Psoas muscle (tissue), 7 donors: ENCODE measurements at regions not wholly inside any gene's neighbourhood (a gene's known extent, or its start where the extent isn't known, plus 50 kb on each side); places are given as distances from the start of the nearest gene placed in this dataset.

Source experiments
- ATAC-seq, 4 donors: fragments of 200-7000 bp; cut with Tn5 transposase; one replicate each; pipeline ENCODE4 v1.9.1; 2020; ENCODE audit warnings: moderate library complexity in 3 of 4, mild to moderate bottlenecking in 2 of 4
- DNase-seq, 2 donors: peaks; one replicate each; pipeline ENCODE4 v3.0.0-alpha.2; 2020
- H3K27ac ChIP-seq: fragments of 200-600 bp; one replicate; pipeline ENCODE4 v1.8.0; 2022
- H3K27me3 ChIP-seq, 3 donors: fragments of 200-600 bp in 1 of 3; one replicate each; pipeline versions ENCODE4 v1.6.1 to v1.8.0; 2013 to 2022; ENCODE audit warnings: low read length in 2 of 3, mild to moderate bottlenecking in 2 of 3, moderate library complexity in 1 of 3; ENCODE audit not compliant: insufficient read depth in 3 of 3
- H3K36me3 ChIP-seq, 2 donors: fragments of 200-600 bp in 1 of 2; one replicate each; pipeline versions ENCODE4 v1.6.1 to v1.8.0; 2013 to 2022; ENCODE audit warnings: low read depth in 1 of 2, mild to moderate bottlenecking in 1 of 2, moderate library complexity in 1 of 2; ENCODE audit not compliant: insufficient read depth in 1 of 2
- H3K4me1 ChIP-seq: fragments of 200-600 bp; one replicate; pipeline ENCODE4 v1.8.0; 2022
- H3K4me3 ChIP-seq: fragments of 200-600 bp; one replicate; pipeline ENCODE4 v1.8.0; 2022; ENCODE audit warnings: mild to moderate bottlenecking
- H3K9me3 ChIP-seq: fragments of 200-600 bp; one replicate; pipeline ENCODE4 v1.8.0; 2022
- CTCF ChIP-seq: fragments of 200-600 bp; IDR thresholded peaks from one replicate; pipeline ENCODE4 v1.8.0; 2022; ENCODE audit warnings: antibody characterized with exemption
- WGBS, 3 donors: extraction: QIAGEN DNeasy Blood & Tissue Kit; methylation state at CpG; one replicate each; pipeline versions ENCODE4 v1.1.6 to v1.1.7; 2013; 5-methylcytosine and 5-hydroxymethylcytosine counted together
- intact Hi-C, 2 donors: fragments of 100-400 bp; cut with DNase I; formaldehyde crosslinking; loops; one replicate each; pipeline versions ENCODE4 v1.11.0 to v1.14.2; 2022
- donor health status: healthy with polysubstance abuse.
- donor health status: DM: no; HTN: no; CAD: no; lungs with moderate emphysema.
- donor health status: Bipolar disorder and iron deficiency.
- donor health status: healthy.
- donor health status: DM: yes; HTN: yes; CAD: no.
- donor health status: DM: no; HTN: no; CAD: no.
- donor health status: DM: yes; HTN: yes; CAD: no.

- Histone ChIP-seq H3K9me3 (no peaks in the 10 kb centered on the region), H3K27me3 (no peaks in the 10 kb centered on the region), H3K4me3 (no peak overlapping the region), H3K36me3 (no peaks in the 10 kb centered on the region), H3K27ac (no peak overlapping the region), H3K4me1 (no peaks in the 10 kb centered on the region)
- no peak for DNase-seq
- ATAC-seq: no peak
- intact Hi-C loops: no loop called here
- TF ChIP-seq CTCF: no peak
- 83 to 93% (median 85%) methylated on average over 2 of the region's 2 CpGs for WGBS, 3 donors
Observed at GRCh38 chr4:64581422-64581821, 172.2 kb upstream of the TECRL start.

DNA sequence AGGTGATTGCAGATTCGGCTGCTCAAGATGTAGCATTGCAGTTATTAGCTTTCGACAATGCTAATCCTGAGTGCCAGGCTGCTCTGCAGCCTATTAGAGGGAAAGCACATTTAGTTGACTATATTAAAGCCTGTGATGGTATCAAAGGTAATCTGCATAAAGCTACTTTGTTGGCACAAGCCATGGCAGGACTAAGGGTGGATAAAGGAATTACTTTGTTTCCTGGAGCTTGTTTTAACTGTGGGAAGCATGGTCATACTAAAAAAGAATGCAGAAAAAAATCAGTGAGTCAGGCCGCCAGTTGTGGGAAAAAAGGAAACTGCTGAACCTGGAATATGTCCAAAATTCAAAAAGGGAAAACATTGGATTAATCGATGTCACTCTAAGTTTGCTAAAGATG lies 154.9 kb upstream of the TECRL start:
- WGBS, 3 donors: 15 to 26% (median 21%) methylated on average over 4 of the region's 4 CpGs
- no peaks in the 10 kb centered on the region for H3K9me3 ChIP-seq
- no peak for DNase-seq

DNA sequence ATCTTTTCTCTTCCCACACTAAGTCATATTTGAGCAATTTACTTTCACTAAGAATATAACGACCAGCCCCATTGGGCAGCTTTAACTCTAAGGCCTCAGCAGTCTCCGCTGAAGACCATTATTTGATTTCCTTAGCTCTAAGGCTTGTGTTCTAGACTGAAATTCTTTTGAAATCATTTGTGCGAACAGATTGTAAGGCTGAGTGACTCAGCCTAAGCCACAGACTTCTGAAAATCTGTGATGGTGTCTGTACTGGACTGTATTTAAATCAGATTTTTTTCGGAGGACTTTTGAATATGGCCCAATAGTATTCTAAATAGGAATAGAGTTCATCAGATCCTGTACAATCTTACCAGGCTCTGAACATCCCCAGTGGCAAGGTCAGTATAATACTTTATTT lies 150.3 kb upstream of the TECRL start:
- intact Hi-C loops: no loop called here
- ATAC-seq: no peak
- Histone ChIP-seq H3K27ac (no peak overlapping the region), H3K9me3 (no peaks in the 10 kb centered on the region), H3K4me1 (no peaks in the 10 kb centered on the region), H3K4me3 (no peak overlapping the region), H3K36me3 (no peaks in the 10 kb centered on the region), H3K27me3 (no peaks in the 10 kb centered on the region)
- no peak for DNase-seq
- TF ChIP-seq CTCF: no peak
- 76 to 87% (median 85%) methylated on average over 4 of the region's 4 CpGs for WGBS, 3 donors

More for the DNA sequence above, 154.9 kb upstream of the TECRL start:
- Histone ChIP-seq H3K36me3 (no peaks in the 10 kb centered on the region), H3K27me3 (no peaks in the 10 kb centered on the region), H3K4me3 (no peak overlapping the region), H3K4me1 (no peaks in the 10 kb centered on the region), H3K27ac (no peak overlapping the region)
- no peak for TF ChIP-seq CTCF
- intact Hi-C loops: no loop called here
- no peak for ATAC-seq

DNA sequence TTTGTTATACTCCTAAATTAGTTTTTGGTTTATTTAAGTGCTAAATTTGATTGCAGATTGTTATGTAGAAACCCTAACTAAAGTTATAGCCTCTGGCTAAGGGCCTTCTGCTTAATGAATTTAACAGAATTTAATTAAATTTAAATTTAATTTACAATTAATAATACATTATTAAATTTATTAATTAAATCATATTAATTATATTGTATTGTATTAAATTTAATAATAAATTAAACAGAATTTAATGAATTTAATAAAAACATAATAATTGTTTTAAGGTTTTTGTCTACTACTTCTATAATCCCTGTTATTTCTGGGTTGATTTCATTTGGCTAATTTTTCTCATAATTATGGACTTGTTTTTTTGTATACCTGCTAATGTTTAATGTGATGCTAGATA lies 141.9 kb upstream of the TECRL start:
- Histone ChIP-seq H3K4me1 (no peaks in the 10 kb centered on the region), H3K27me3 (no peaks in the 10 kb centered on the region), H3K36me3 (no peaks in the 10 kb centered on the region), H3K4me3 (no peak overlapping the region), H3K27ac (no peak overlapping the region), H3K9me3 (no peaks in the 10 kb centered on the region)
- DNase-seq: no peak
- no peak for TF ChIP-seq CTCF
- intact Hi-C loops: no loop called here
- ATAC-seq: no peak

DNA sequence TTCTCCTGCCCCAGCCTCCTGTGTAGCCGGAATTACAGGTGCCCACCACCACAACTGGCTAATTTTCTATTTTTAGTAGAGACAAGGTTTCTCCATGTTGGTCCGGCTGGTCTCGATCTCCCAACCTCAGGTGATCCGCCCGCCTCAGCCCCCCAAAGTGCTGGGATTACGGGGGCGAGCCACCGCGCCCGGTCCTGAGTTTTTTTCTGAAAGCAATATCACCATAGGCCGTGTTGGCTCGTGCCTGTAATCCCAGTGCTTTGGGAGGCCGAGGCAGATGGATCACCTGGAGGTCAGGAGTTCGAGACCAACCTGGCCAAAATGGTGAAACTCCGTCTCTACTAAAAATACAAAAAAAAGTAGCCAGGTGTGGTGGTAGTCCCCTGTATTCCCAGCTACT lies 136.3 kb upstream of the TECRL start:
- DNase-seq: no peak
- Histone ChIP-seq H3K27ac (no peak overlapping the region), H3K4me1 (no peaks in the 10 kb centered on the region), H3K36me3 (no peaks in the 10 kb centered on the region), H3K9me3 (no peaks in the 10 kb centered on the region), H3K4me3 (no peak overlapping the region), H3K27me3 (no peaks in the 10 kb centered on the region)
- 90 to 92% (median 92%) methylated on average over 15 of the region's 15 CpGs for WGBS, 3 donors
- no peak for TF ChIP-seq CTCF
- intact Hi-C loops: no loop called here
- no peak for ATAC-seq
